Bronchial epithelial cell (primary cell): ENCODE measurements at regions not wholly inside any gene's neighbourhood (a gene's known extent, or its start where the extent isn't known, plus 50 kb on each side); places are given as distances from the start of the nearest gene placed in this dataset.
A peak's percentile ranks its signal among the peaks of the same experiment; 100 is the strongest.

ENCODE experiments used
- DNase-seq: peaks from one replicate; pipeline ENCODE4 v3.0.0-alpha.2; 2010; ENCODE audit warnings: low read depth
- FAIRE-seq: peaks from 2 replicates; lab custom pipeline; 2011; peaks lifted over from hg19 to GRCh38; lab: Jason Lieb, UNC
- H3K27me3 ChIP-seq: 2 replicates; pipeline ENCODE4 v1.5.1; 2011; ENCODE audit warnings: low read length; ENCODE audit not compliant: control insufficient read depth, insufficient read depth
- H3K36me3 ChIP-seq: 2 replicates; pipeline ENCODE4 v1.5.1; 2011; ENCODE audit warnings: low read length; ENCODE audit not compliant: control insufficient read depth, insufficient read depth
- H3K4me3 ChIP-seq: 2 replicates; pipeline ENCODE4 v1.5.1; 2011; ENCODE audit warnings: mild to moderate bottlenecking, low read depth, low read length, control low read depth
- CTCF ChIP-seq: IDR thresholded peaks from 2 replicates; pipeline ENCODE4 v1.5.1; 2011; ENCODE audit warnings: mild to moderate bottlenecking, moderate library complexity, low read length, control low read depth, inconsistent platforms; ENCODE audit not compliant: insufficient read depth, severe bottlenecking

DNA sequence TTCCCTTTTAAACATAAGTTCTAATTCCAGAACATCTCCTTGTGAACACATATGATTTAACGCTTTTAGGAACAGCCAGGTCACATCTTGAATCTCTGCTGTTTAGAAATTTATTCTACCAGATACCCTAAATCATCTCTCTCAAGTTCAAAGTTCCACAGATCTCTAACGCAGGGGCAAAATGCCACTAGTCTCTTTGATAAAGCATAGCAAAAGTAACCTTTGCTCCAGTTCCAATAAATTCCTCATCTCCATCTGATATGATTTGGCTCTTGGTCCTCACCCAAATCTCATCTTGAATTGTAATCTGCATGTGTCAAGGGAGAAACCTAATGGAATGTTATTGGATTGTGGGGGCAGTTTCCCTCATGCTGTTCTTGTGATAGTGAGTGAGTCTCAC lies 96.3 kb upstream of the PLEKHA5 start:
- FAIRE-seq = peak; percentile 13
- no peak for DNase-seq
- TF ChIP-seq CTCF = no peak
- Histone ChIP-seq H3K36me3 (no peaks in the 10 kb centered on the region), H3K27me3 (no peaks in the 10 kb centered on the region), H3K4me3 (no peak overlapping the region)

GRCh38 chr12:19034937-19035336 lies 94.6 kb upstream of the PLEKHA5 start:
- FAIRE-seq = peak; percentile 52
- H3K36me3 ChIP-seq = no peaks in the 10 kb centered on the region

DNA sequence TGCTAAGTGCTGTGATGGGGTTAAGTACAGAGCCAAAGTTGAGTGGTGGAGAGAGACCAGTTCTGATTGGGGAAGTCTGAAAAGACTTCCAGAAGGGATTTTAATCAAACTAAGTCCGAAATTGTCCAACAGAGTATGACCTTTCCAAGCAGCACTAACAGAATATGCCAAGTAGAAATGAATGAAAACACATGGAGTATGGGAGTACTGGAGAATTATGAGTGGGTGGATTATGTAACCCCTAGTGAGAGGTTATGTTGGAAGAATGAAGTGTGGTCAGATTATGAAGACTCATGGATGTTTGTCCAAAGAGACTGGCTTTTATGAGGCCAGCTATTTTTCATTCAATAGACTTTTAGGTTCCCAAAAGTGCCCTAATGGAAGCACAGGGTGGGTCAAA lies 94.0 kb upstream of the PLEKHA5 start:
- Histone ChIP-seq H3K4me3 (no peak overlapping the region), H3K27me3 (no peaks in the 10 kb centered on the region), H3K36me3 (no peaks in the 10 kb centered on the region)
- no peak for TF ChIP-seq CTCF
- DNase-seq = peak; percentile 8
- FAIRE-seq = no peak

More at GRCh38 chr12:19034937-19035336, 94.6 kb upstream of the PLEKHA5 start:
- no peaks in the 10 kb centered on the region for H3K27me3 ChIP-seq
- no peak overlapping the region for H3K4me3 ChIP-seq
- no peak for TF ChIP-seq CTCF
- no peak for DNase-seq

DNA sequence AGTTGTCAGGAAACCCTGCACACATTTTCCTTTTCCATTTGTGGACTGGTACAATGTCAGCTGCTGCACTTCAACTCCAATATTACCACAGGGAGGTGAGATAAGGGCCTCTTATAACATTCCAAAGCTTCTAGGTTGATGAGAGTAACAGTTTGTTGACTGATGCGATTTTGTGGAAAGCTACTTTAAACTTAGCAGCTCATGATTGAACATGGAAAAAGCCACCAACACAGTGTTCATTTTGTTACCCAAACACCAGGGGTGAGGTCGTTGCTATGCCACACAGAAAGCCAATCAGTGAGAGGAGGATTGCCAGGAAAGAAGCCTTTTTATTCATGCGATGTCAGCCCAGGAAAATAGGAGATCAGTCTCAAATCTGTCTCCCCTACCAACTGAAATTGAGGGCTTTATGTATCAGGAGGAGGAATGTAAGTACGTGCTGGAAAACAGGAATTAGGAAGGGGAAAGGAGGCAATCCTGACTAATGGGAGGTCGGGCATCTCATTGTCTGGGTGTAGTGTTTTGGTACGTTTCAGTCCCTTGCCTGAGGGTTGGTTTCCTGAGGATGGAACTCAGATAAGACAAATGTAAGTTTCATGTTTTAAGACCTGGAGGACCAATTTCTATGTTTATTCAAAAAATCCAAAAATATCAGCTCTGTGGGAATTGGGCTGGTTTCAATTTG lies 92.7 kb upstream of the PLEKHA5 start:
- no peak for TF ChIP-seq CTCF
- H3K36me3 ChIP-seq = no peaks in the 10 kb centered on the region
- DNase-seq (no peak), FAIRE-seq (peak; percentile 88)
- H3K27me3 ChIP-seq = no peaks in the 10 kb centered on the region
- no peak overlapping the region for H3K4me3 ChIP-seq

GRCh38 chr12:19038209-19038608 lies 91.3 kb upstream of the PLEKHA5 start:
- peak; percentile 60 for FAIRE-seq

More at GRCh38 chr12:19038209-19038608, 91.3 kb upstream of the PLEKHA5 start:
- no peaks in the 10 kb centered on the region for H3K27me3 ChIP-seq
- no peak for TF ChIP-seq CTCF
- H3K36me3 ChIP-seq = no peaks in the 10 kb centered on the region
- no peak for DNase-seq
- no peak overlapping the region for H3K4me3 ChIP-seq
